Ureter (tissue), 1 donor: ENCODE measurements at regions not wholly inside any gene's neighbourhood (a gene's known extent, or its start where the extent isn't known, plus 50 kb on each side); places are given as distances from the start of the nearest gene placed in this dataset.

Source experiments
- DNase-seq: peaks from one replicate; pipeline ENCODE4 v3.0.0-alpha.2; 2020; ENCODE audit warnings: low spot score
- donor health status: DM: yes; HTN: yes; CAD: no.

GRCh38 chr18:52288403-52289004 is 51.5 kb upstream of the DCC start:
- DNase-seq, result no peak

- no peak for DNase-seq
Measured at GRCh38 chr18:52289392-52289791, 50.6 kb upstream of the DCC start.
